T follicular helper cell (primary cell): ENCODE measurements at regions not wholly inside any gene's neighbourhood (a gene's known extent, or its start where the extent isn't known, plus 50 kb on each side); places are given as distances from the start of the nearest gene placed in this dataset.
A peak's percentile ranks its signal among the peaks of the same experiment; 100 is the strongest.

Source experiments
- DNase-seq: peaks from one replicate; pipeline ENCODE4 v3.0.0-alpha.2; 2020; ENCODE audit warnings: low read depth

DNA sequence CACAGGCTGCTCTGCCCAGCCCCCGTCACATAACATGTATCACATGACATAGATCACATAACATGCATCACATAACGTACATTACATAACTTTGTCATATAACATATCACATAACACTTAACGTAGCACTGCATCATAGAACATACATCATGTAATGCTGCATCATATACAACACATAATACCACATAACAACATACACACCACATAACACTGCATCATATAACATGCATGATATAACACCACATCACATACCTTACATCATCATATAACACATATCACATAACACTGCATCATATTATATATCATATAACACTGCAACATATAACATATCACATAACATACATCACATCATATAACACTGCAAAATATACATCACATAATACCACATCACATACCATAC lies 83.8 kb downstream of the AXIN2 start:
- no peak for DNase-seq

DNA sequence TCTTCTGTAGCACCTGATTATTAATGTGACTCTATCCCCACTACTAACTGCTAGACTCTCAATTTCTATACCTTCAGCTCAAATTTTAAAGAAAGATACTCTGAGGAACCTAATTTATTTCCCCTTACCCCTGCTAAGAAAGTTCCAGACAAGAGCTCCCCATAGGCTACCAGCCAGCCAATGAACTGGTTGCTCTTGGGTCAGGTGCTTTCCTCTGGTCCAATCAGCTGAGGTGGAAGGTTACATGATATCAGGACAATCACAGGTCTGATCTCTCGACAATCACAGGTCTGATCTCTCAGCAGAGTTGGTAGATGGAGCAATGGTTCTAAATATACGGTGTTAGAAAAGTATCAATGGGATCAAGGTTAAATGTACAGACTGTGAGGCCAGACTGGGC lies 86.8 kb downstream of the AXIN2 start:
- no peak for DNase-seq

DNA sequence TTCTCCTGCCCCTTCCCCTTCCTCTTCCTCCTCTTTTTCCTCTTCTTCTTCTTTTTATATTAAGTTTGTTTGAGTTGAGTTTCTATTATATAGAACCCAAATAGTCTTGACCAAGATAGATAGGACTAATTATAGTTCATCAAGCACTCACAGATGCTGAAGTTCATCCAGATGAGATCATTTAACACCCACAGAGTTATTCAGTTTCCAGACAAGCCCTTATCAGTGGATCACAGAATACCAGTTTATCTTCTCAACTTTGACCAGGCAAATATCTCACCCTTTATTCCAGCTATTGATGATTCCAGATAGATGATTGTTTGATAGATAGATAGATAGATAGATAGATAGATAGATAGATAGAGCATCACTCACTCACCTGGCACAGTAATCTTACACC lies 87.5 kb downstream of the AXIN2 start:
- no peak for DNase-seq

- DNase-seq = no peak
These were observed 88.1 kb downstream of the AXIN2 start for GRCh38 chr17:65473363-65473762.

GRCh38 chr17:65472666-65473309 lies 88.7 kb downstream of the AXIN2 start:
- no peak for DNase-seq

- no peak for DNase-seq
These were observed 90.7 kb downstream of the AXIN2 start for GRCh38 chr17:65470783-65471182.

- no peak for DNase-seq
These were observed 93.1 kb downstream of the AXIN2 start for GRCh38 chr17:65468321-65468720.

DNA sequence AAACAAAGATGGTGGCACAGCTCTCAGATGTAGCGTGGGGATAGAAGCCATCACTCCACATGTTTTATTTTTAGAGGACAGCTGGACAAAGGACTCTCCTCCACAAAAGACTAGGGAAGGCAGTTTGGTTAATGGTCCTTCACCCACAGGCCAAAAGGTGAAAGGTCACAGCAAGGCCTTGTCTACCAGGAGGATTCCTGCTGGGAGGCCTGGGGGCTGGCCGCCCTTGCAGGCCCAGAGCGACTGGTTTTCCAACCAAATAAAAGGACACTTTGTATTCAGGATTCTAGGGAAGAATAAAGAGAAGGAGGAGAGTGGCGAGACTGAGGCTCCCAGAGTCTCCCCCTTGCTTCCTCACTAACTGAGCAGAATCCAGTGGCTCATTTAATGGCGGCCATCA lies 94.3 kb downstream of the AXIN2 start:
- no peak for DNase-seq

- no peak for DNase-seq
These were observed 94.9 kb downstream of the AXIN2 start for GRCh38 chr17:65466547-65466946.

DNA sequence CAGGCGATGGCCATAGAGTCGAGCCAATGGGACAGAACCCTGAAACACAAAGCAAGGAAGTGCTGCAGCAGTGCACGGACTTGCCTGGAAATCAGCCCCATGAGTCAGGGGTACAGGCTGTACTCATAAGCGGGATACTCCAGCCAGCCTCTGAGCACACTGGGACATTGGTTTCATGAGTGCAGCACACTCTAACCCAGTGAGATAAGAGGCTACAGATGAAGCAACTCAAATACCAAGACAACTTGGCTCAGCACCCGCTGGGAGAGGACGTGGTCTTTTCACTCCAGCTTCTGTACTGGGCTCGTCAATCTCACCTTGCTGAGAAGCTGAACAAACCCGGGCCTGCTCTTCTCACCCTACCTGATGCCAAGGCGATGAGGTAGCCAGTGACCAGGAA lies 98.2 kb downstream of the AXIN2 start:
- no peak for DNase-seq

GRCh38 chr17:65459677-65460347 lies 101.6 kb downstream of the AXIN2 start:
- DNase-seq = no peak

DNA sequence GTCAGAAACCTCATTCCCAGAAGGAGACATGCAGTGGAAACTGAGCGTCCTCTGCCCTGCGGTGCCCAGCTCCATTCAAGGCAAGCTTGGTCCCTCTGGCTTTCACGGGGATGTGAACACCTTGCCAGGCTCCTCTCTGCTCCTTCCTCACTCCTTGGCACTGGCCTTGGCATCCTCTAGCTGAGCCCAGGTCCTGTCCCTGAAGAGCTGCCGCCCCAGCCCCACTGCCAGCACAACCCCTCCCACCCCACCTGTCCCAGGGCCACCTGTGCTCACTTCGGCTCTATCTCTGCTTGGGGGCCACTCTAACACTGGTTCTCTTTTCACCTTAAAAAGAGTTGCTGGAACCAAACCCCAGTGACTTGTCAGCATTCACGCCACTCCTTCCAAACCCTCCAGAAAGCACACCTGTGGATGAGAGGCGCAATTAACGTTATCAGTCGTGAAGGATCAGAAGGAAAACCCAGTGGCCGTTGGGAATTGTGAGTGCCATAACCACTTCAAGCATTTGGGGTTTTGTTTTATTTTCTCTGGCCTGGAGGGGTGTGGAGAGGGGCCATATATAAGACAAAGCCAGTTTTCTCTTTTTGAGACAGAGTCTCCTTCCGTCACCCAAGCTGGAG lies 103.7 kb downstream of the AXIN2 start:
- no peak for DNase-seq

- DNase-seq = no peak
These were observed 104.3 kb downstream of the AXIN2 start for GRCh38 chr17:65457183-65457582.

GRCh38 chr17:65456368-65457151 lies 104.9 kb downstream of the AXIN2 start:
- no peak for DNase-seq

- DNase-seq = peak; percentile 3
These were observed 105.5 kb downstream of the AXIN2 start for GRCh38 chr17:65455972-65456343.

DNA sequence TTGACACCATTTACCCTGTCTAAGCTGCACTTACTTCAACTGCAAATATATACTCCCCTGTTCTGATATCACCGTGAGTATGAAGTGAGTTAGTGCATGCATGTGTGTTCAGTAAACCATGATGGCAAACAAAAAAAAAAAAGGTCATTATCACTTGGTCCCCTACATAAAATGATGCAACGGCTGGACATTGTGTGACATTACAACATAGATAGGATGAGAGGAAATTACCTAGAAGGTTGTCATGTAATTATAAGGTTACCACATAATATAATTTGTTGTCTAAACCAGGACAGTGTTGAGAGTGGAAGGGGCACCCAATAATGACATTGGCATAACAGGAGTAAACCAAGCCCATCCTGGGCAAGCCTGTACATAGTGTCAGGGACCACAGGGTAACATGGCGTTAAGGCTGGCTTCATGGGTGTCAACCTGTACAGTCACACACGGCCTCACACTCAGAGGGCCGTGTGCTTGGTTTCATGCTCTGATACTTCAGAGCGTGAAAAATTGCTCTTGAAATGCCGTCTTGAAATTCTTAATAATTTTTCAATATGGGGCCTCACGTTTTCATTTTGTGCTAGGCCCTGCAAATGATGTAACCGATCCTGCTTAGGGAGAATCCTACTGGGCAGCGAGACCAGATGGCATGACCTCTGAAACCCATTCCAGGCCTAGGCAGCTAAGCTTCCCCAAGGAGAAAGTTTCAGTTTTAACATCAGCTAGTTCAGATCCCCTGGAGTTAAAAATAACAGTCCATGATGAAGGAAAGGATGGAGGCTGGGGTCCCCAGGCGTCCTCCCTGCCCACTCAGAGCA lies 106.1 kb downstream of the AXIN2 start:
- no peak for DNase-seq

DNA sequence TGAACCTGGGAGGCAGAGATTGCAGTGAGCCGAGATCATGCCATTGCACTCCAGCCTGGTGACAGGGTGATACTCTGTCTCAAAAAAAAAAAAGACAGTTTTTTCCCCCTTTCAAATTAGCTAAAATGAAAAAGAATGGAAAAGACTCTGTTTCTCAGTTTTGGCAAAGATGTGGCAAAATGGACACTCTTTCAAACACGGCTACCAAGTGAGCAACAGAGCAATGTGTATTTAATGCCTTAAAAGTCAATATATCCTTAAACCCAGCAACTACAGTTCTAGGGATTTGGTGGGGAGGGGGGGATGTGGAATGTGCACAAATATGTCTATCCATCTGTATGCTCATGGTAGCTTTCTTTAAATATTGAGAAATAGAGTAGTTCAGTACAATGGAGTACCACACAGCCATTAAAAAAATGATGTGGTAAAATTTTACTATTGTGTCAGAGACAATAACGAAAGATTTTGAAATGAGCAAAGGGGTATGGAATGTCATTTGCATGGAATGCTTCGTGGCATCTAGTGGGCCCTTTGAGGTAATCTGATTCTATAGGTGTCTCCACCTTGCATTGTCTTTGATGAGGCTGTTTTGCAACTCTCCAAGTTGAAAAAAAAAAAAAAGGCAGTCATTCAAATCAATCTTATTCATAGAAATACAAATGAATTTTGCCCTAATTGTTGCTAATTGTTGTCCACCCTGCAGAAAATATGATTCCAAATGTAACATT lies 108.1 kb downstream of the AXIN2 start:
- no peak for DNase-seq

DNA sequence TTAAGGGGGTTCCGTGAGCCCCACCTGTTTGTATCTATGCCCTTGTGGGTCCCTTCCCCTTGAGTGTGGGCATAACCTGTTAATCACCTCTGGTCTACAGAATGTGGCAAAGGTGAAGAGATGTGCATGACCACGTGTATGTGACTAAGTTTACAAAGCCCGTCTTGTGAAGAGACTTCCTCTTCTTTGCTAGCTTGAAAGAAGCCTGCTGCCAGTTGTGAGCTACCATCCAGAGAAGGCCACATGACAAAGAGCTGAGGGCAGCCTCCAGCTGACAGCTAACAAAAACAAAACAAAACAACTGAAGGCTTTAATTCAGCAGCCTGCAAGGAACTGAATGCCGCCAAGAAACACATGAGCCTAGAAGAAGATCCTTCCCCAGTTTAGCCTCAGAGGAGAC lies 112.0 kb downstream of the AXIN2 start:
- no peak for DNase-seq

DNA sequence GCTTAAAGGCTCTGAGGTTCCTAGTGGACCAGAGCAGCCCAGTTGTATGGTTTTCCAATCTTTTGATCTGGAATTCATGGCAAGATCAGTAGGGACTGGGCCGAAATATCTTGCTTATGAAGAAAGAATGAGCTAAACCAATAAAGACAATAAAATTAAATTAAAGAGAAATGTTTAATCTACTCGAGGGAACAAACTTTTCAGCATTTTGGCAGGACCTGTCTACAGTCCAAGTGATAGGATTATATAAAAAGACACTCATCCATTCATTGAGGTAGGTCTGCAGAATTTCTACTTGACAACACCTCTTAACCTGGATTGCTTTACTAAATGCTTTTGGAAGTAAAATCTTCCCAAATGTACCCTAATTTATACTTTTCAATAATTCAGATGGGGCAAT lies 113.6 kb downstream of the AXIN2 start:
- no peak for DNase-seq

- DNase-seq = no peak
These were observed 114.5 kb downstream of the AXIN2 start for GRCh38 chr17:65446838-65447526.

DNA sequence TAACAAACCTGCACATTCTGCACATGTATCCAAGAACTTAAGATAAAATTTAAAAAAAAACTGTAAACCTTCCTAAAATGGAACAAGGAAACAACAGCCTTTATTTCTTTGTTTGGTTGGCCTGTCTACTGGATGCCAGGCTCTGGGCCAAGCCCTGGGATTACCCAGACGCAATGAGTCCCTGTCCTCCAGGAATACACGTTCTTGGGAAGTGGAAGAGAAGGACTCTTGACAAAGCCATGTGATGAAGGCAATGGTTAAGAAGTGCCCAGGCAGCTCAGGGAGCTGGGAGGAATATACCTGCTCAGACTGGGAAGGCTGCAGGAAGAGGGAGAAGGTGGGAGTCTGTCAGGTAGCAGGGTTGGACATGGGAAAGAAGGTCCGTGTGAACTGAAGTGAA lies 115.4 kb downstream of the AXIN2 start:
- no peak for DNase-seq
